ENCODE measurements at regions not wholly inside any gene's neighbourhood (a gene's known extent, or its start where the extent isn't known, plus 50 kb on each side); places are given as distances from the start of the nearest gene placed in this dataset.

DNA sequence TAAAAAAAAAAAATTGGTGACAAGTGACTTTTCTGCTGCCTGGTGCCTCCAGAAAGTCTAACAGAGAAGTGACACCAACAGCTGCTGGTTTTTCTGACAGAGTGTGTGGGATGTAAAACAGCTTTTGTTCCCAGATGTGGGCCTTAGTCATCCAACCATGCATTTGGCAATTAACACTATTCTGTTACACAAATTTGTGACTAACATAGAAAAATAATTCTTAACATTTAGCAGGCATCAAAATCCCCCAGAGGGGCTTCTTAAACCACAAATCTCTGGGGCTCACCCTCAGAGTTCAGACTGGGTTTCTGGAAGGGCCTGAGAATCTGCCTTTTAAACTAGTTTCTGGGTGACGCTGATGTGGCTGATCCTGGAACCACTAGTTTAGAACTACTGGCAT lies 100.5 kb upstream of the PCDH7 start:
- Mint-ChIP-seq H3K36me3 (no peaks in the 10 kb centered on the region), H3K27ac (no peak overlapping the region), H3K27me3 (no peaks in the 10 kb centered on the region), H3K4me3 (no peak overlapping the region), H3K4me1 (no peaks in the 10 kb centered on the region), H3K9me3 (peaks cover 0 to 17% (median 6%) of the 10 kb centered on the region in 9 donors)
- DNase-seq (no peak), ATAC-seq (no peak)
- POLR2A ChIA-PET = no interaction called here

DNA sequence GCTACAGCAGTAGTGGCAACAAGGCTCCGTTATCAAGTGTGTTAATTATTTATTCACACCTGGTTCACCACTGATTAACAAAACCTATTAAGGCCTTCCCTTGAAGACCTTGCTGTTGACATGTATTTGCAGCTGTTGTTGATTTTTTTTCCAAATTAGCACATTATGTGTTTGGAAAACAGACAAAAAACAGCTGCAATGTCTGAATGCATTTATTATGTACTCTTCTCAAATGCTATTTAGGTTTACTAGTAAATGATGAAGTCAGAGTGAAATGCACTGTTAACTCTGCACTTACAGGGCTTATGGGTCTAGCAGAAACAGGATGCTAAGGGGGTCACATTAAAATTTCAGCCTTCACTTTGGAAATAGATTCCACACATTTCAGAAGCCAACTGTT lies 99.5 kb upstream of the PCDH7 start:
- H3K27me3 Mint-ChIP-seq = no peaks in the 10 kb centered on the region
- H3K27ac Mint-ChIP-seq = no peak overlapping the region
- H3K4me1 Mint-ChIP-seq = no peaks in the 10 kb centered on the region
- no peak for DNase-seq
- POLR2A ChIA-PET = no interaction called here
- no peak overlapping the region for H3K4me3 Mint-ChIP-seq
- peaks cover 0 to 10% (median 6%) of the 10 kb centered on the region in 9 donors for H3K9me3 Mint-ChIP-seq
- ATAC-seq = no peak
- H3K36me3 Mint-ChIP-seq = no peaks in the 10 kb centered on the region

DNA sequence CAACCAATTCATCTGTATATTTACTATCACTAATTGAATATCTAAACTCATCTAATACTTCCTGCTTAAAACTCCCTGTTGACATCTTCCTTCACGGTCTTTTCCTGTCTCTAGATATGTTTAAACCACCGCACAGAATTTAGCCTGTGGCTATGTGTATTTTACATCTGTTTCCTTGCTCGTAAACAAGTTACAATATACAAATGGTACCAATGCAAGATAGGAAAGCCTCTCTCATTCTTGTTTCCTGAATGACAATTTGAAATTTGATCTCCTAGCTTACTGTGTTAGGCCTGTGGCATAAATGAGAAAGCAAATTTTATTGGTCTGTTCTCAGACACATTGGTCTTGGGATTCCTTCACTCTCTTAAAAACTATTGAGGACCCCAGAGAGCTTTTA lies 89.7 kb upstream of the PCDH7 start:
- no peak for DNase-seq
- peaks cover 3 to 21% (median 12%) of the 10 kb centered on the region in 9 donors for H3K9me3 Mint-ChIP-seq
- H3K4me3 Mint-ChIP-seq = no peak overlapping the region
- H3K4me1 Mint-ChIP-seq = no peaks in the 10 kb centered on the region
- H3K27ac Mint-ChIP-seq = no peak overlapping the region
- H3K36me3 Mint-ChIP-seq = no peaks in the 10 kb centered on the region
- ATAC-seq = no peak
- H3K27me3 Mint-ChIP-seq = no peaks in the 10 kb centered on the region
- POLR2A ChIA-PET = interaction anchor here (0.7 kb wide), 1 partner anchor 1258 kb away, joined by 3 read pairs; no protein-coding TSS in a partner anchor

DNA sequence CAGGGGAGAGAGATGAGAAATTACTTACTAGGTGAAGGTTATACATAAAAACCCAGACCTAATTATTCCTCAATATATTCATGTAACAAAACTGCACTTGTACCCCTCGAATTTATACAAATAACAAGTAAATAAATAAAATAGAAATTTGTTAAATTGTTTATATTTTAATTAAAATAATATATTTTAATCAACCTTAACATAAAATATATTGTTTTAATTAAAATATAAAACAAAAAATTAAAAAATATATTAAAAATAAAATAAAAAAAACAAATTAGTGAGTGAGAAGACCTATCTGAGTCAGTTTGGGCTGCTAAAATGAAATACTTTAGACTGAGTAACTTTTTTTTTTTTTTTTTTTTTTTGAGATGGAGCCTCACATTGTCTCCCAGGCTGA lies 87.4 kb upstream of the PCDH7 start:
- DNase-seq (no peak), ATAC-seq (no peak)
- Mint-ChIP-seq H3K27ac (no peak overlapping the region), H3K27me3 (no peaks in the 10 kb centered on the region), H3K4me1 (no peaks in the 10 kb centered on the region), H3K36me3 (no peaks in the 10 kb centered on the region), H3K9me3 (peaks cover 10 to 23% (median 13%) of the 10 kb centered on the region in 9 donors), H3K4me3 (no peak overlapping the region)
- POLR2A ChIA-PET = no interaction called here

DNA sequence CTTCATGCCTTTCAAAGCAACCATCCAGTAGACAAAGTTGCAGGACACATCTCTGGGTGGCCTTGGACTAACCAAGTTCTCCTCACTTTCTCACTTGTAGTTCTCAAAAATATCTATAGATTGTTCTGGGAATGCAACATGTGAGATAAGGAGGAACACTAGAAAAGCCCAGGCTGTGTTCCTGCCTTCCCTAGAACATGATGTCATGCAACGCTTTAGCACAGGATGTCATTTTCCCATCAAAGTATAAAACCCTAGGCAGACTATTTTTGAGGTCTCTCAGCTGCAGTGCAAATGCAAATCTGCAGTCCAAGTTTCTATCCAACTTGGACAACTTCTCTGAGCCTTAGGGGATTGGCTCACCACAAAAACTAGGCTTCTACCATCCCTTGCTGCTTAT lies 78.8 kb upstream of the PCDH7 start:
- Mint-ChIP-seq H3K36me3 (no peaks in the 10 kb centered on the region), H3K4me1 (no peaks in the 10 kb centered on the region)
- DNase-seq = no peak

DNA sequence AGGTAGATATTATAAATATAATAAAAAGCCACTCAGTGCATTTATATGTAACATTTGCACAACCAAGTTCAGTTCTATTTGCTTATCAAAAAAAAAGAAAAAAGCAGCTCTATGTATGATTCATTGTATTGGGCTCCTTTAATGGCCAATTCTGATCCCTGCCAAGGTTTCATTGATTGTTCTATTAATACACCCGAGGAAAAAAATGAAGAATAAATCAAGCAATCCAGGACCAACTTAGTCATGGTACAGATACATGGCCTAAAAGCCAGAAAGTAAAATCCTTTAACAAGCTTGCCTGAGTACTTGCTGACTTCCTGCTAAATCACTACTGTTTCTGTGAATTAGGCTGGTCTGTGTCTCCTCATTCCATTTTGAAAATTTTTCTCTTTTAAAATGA lies 77.6 kb upstream of the PCDH7 start:
- ATAC-seq (no peak), DNase-seq (no peak)
- no peaks in the 10 kb centered on the region for H3K36me3 Mint-ChIP-seq
- H3K9me3 Mint-ChIP-seq = peaks cover 0 to 11% (median 5%) of the 10 kb centered on the region in 9 donors
- H3K4me1 Mint-ChIP-seq = no peaks in the 10 kb centered on the region
- H3K27ac Mint-ChIP-seq = no peak overlapping the region
- H3K27me3 Mint-ChIP-seq = no peaks in the 10 kb centered on the region
- no peak overlapping the region for H3K4me3 Mint-ChIP-seq
- POLR2A ChIA-PET = no interaction called here

More for the DNA sequence above, 78.8 kb upstream of the PCDH7 start:
- Mint-ChIP-seq H3K9me3 (peaks cover 0 to 13% (median 5%) of the 10 kb centered on the region in 9 donors), H3K27me3 (no peaks in the 10 kb centered on the region), H3K27ac (no peak overlapping the region), H3K4me3 (no peak overlapping the region)
- ATAC-seq = no peak
- POLR2A ChIA-PET = no interaction called here

DNA sequence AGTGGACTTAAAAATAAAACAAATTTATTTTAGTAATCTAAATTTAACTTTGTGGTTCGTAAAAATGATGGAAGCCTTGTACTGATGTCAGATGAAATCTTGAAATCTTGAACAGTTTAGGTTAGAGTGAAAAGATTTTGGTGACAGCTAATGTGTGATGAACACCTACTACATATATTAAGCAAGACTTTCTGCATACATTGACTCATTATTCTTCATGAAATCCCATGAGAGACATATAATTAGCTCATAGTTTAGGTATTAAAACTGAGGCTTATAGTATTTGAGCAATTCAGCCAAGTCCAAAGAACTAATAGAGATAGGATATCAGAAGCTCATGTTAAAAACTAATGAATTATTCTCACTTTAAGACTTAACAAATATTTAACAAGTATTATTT lies 66.9 kb upstream of the PCDH7 start:
- DNase-seq = no peak
- Mint-ChIP-seq H3K27ac (no peak overlapping the region), H3K9me3 (peaks cover 0 to 13% (median 3%) of the 10 kb centered on the region in 9 donors), H3K4me3 (no peak overlapping the region), H3K27me3 (no peaks in the 10 kb centered on the region), H3K36me3 (no peaks in the 10 kb centered on the region), H3K4me1 (no peaks in the 10 kb centered on the region)
- ATAC-seq = no peak
- POLR2A ChIA-PET = no interaction called here

DNA sequence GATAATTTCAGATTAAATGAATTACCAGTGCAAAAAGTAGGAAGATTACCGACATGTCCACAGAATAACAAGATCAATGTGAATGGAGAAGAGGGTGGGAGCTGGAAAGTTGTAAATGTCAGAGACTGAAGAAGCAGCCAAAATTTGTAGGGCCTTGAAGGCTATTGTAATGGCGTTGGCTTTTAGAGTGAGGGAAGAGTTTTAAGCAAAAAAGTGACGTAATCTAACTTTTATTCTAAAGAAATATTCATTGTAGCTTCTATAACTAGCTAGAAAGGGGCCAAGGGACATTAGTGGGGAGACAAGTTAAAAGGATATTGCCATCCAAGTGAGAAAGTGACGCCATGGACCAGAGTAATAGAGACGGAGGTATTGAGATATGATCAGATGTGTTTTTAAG lies 63.3 kb upstream of the PCDH7 start:
- no peak for ATAC-seq
- H3K4me1 Mint-ChIP-seq = no peaks in the 10 kb centered on the region
- no peak overlapping the region for H3K4me3 Mint-ChIP-seq
- H3K9me3 Mint-ChIP-seq = peaks cover 0 to 4% (median 0%) of the 10 kb centered on the region in 9 donors
- H3K27me3 Mint-ChIP-seq = no peaks in the 10 kb centered on the region
- H3K27ac Mint-ChIP-seq = no peak overlapping the region
- no peak for DNase-seq
- POLR2A ChIA-PET = no interaction called here
- H3K36me3 Mint-ChIP-seq = no peaks in the 10 kb centered on the region

DNA sequence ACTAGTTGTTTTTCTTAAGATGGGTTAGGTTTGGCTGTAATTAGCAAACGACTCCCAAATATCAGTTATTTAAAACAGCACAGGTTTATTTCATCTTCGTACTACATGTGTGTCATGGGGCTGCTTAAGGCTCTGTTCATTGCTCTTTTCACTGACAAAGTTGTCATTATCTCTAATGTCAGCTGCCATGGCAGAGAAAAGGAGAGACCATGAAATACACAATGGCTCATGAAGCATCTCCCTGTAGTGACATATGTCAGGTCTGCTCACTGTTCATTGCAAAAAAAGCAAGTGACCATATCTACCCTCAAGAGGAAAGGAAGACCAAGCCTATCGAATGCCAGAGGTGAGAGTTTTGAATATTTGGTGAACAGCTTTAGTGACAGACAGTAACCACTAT lies 52.2 kb upstream of the PCDH7 start:
- Mint-ChIP-seq H3K27me3 (no peaks in the 10 kb centered on the region), H3K4me3 (no peak overlapping the region), H3K4me1 (no peaks in the 10 kb centered on the region), H3K27ac (no peak overlapping the region), H3K36me3 (no peaks in the 10 kb centered on the region), H3K9me3 (peaks cover 0 to 10% (median 0%) of the 10 kb centered on the region in 9 donors)
- ATAC-seq (no peak), DNase-seq (no peak)
- POLR2A ChIA-PET = no interaction called here

DNA sequence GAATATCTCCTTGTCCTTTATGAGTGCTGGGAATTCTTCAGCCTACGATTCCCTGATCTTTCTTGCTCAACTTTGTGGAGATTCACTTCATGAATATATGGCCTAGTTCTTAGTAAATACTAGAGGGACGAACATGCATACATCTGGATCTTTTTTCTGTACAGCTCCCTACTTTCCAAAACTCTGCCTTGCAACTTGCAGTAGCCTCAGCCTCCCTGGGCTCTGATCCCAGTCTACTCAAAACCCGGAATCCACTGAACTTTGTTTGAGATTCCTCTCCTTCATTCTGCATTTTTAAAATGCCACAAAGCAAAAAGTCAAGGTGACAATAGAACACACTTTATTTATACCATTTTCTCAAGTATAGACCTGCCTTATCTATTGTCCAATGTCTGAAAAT lies 50.0 kb upstream of the PCDH7 start:
- Mint-ChIP-seq H3K27me3 (no peaks in the 10 kb centered on the region), H3K4me1 (no peaks in the 10 kb centered on the region), H3K27ac (no peak overlapping the region), H3K4me3 (no peak overlapping the region), H3K9me3 (peaks cover 0 to 10% (median 0%) of the 10 kb centered on the region in 9 donors), H3K36me3 (no peaks in the 10 kb centered on the region)
- POLR2A ChIA-PET = no interaction called here
- DNase-seq (no peak), ATAC-seq (no peak)
